Central memory CD8-positive, alpha-beta T cell (primary cell): ENCODE measurements at regions not wholly inside any gene's neighbourhood (a gene's known extent, or its start where the extent isn't known, plus 50 kb on each side); places are given as distances from the start of the nearest gene placed in this dataset.
"Not testable (repeated sequence)": the region's sequence is repeated elsewhere in the genome, so short reads cannot be mapped to it uniquely, and the experiment has no call there.

Source experiments
- ATAC-seq: fragments of 150-1000 bp; cut with Tn5 transposase; replicated peaks from 2 replicates; pipeline ENCODE4 v1.10.0; 2022; ENCODE audit warnings: mild to moderate bottlenecking, moderate FRiP score, moderate number of reproducible peaks; ENCODE audit not compliant: poor library complexity, severe bottlenecking; ENCODE audit errors: extremely low read depth
- DNase-seq, 2 donors: peaks; one replicate each; pipeline ENCODE4 v3.0.0; 2021; ENCODE audit warnings: low spot score in 2 of 2
- H3K27ac Mint-ChIP-seq: one replicate; pipeline ENCODE4 v1.8.0; 2022; ENCODE audit warnings: low read depth, mild to moderate bottlenecking, moderate library complexity, mixed read lengths
- H3K27me3 Mint-ChIP-seq: one replicate; pipeline ENCODE4 v1.8.0; 2022; ENCODE audit warnings: mixed read lengths
- H3K36me3 Mint-ChIP-seq: one replicate; pipeline ENCODE4 v1.8.0; 2022; ENCODE audit warnings: mild to moderate bottlenecking, moderate library complexity, mixed read lengths; ENCODE audit not compliant: insufficient read depth
- H3K4me1 Mint-ChIP-seq: one replicate; pipeline ENCODE4 v1.8.0; 2022; ENCODE audit warnings: mixed read lengths
- H3K4me3 Mint-ChIP-seq: one replicate; pipeline ENCODE4 v1.8.0; 2022; ENCODE audit warnings: mild to moderate bottlenecking, moderate library complexity, mixed read lengths
- H3K9me3 Mint-ChIP-seq: one replicate; pipeline ENCODE4 v1.8.0; 2022; ENCODE audit warnings: mixed read lengths

DNA sequence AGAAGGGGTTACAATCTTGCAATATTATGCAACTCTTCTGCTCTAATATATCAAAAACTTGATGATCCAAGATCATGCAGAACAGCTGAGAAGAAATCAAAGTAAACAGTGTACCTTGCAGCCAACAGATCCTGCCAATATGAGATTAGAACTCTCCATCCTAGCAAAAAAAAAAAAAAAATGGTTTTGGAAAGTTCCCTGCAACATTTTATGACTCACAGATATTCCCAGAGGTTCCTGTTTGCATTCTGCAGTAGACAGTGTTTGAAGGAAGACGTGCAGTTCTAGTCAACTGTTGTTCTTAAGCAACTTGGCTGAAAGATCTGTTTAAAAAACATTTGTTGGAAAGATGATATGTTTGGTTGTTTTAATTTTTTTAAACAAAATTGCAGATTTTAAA lies 103.6 kb upstream of the WDR75 start:
- Mint-ChIP-seq H3K9me3 (no peaks in the 10 kb centered on the region), H3K27ac (no peak overlapping the region), H3K4me1 (no peaks in the 10 kb centered on the region), H3K4me3 (no peak overlapping the region), H3K36me3 (peaks cover 4% of the 10 kb centered on the region), H3K27me3 (no peaks in the 10 kb centered on the region)
- no peak for DNase-seq
- no peak for ATAC-seq

DNA sequence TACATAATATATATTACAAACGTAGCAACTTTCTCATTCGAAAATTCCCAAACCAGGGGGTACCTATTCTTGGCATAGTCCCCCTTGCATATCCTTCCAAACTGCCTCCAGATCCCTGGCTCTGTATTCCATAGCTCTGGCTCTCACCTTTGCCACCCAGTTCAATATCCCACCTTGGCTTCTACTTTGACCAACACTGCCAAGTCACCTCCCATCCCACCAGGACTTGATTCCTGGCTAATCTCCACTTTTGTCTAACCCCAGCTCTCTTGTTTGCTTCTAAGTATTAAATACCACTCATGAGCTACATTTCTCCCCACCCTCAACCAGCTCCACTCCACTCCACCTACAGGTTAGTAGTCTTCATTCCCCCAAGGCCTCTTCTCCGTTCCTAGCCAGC lies 103.2 kb upstream of the WDR75 start:
- no peak for DNase-seq
- no peak overlapping the region for H3K27ac Mint-ChIP-seq
- no peaks in the 10 kb centered on the region for H3K9me3 Mint-ChIP-seq
- no peaks in the 10 kb centered on the region for H3K27me3 Mint-ChIP-seq
- no peak for ATAC-seq
- no peaks in the 10 kb centered on the region for H3K4me1 Mint-ChIP-seq
- H3K36me3 Mint-ChIP-seq = peaks cover 4% of the 10 kb centered on the region
- H3K4me3 Mint-ChIP-seq = no peak overlapping the region

GRCh38 chr2:189341077-189341476 lies 100.2 kb upstream of the WDR75 start:
- Mint-ChIP-seq H3K9me3 (no peaks in the 10 kb centered on the region), H3K27me3 (no peaks in the 10 kb centered on the region), H3K4me3 (no peak overlapping the region), H3K27ac (no peak overlapping the region), H3K36me3 (peaks cover 4% of the 10 kb centered on the region), H3K4me1 (no peaks in the 10 kb centered on the region)
- DNase-seq (no peak), ATAC-seq (no peak)

- no peak overlapping the region for H3K4me3 Mint-ChIP-seq
- H3K27me3 Mint-ChIP-seq = no peaks in the 10 kb centered on the region
- ATAC-seq (no peak), DNase-seq (no peak)
- no peaks in the 10 kb centered on the region for H3K9me3 Mint-ChIP-seq
- H3K36me3 Mint-ChIP-seq = no peaks in the 10 kb centered on the region
- H3K27ac Mint-ChIP-seq = no peak overlapping the region
- H3K4me1 Mint-ChIP-seq = peaks cover 5% of the 10 kb centered on the region
These were observed 97.2 kb upstream of the WDR75 start for GRCh38 chr2:189344043-189344442.

- DNase-seq = no peak
- H3K27me3 Mint-ChIP-seq = no peaks in the 10 kb centered on the region
- H3K4me3 Mint-ChIP-seq = no peak overlapping the region
These were observed 93.7 kb upstream of the WDR75 start for GRCh38 chr2:189347540-189347939.

DNA sequence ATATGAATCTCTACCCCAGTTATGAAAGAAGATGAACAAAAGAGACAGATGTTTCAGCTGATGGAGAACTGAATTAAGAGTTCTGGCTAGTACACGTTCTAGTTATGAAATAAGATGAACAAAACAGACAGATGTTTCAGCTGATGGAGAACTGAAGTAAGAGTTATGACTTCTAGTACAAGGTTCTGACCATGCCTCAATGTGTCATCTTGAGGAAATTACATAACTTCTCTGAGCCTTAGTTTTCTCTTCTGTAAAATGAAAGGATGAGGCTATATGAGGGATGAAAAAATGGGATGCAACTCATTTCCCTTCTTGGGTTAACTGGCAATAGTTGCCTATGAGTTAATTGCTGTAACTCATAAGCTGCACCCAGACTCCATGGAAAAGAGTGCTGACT lies 92.9 kb upstream of the WDR75 start:
- ATAC-seq = no peak
- H3K9me3 Mint-ChIP-seq = no peaks in the 10 kb centered on the region
- no peaks in the 10 kb centered on the region for H3K36me3 Mint-ChIP-seq
- peaks cover 5% of the 10 kb centered on the region for H3K4me1 Mint-ChIP-seq
- DNase-seq = no peak
- no peak overlapping the region for H3K4me3 Mint-ChIP-seq
- H3K27me3 Mint-ChIP-seq = no peaks in the 10 kb centered on the region
- no peak overlapping the region for H3K27ac Mint-ChIP-seq

More at GRCh38 chr2:189347540-189347939, 93.7 kb upstream of the WDR75 start:
- H3K27ac Mint-ChIP-seq = no peak overlapping the region
- no peak for ATAC-seq
- no peaks in the 10 kb centered on the region for H3K9me3 Mint-ChIP-seq
- H3K36me3 Mint-ChIP-seq = no peaks in the 10 kb centered on the region
- H3K4me1 Mint-ChIP-seq = peaks cover 5% of the 10 kb centered on the region

DNA sequence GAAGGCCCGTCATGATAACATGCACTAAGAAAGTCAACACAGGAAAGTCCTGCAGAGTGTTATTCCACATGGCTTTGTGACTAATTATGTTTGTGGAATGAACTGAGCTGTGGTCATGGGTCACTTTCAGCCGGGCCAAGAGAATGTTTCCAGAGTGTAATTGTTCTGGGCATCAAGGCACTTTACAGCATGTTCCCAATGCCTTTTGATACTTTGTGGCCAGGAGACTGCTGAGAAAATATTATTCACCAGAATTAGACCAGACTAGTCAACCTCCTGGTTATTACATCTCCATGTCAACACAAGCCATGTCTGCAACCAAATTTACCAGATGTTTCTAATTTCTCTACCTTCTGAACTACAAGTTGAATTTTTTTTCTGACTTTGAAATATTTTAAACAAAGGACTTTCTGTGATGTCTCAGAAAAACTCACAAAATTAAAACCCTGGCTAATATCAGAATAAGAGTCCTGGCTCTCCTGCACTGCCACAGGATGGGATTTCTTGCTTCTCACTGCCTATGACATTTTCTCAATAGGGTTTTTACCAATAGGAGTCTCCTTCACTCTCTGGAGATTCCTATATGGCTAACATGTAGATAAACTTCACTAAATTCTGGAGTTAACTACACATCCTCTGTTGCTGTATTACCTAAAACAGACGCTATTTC lies 90.6 kb upstream of the WDR75 start:
- Mint-ChIP-seq H3K4me1 (peaks cover 5% of the 10 kb centered on the region), H3K4me3 (no peak overlapping the region), H3K27ac (no peak overlapping the region), H3K36me3 (no peaks in the 10 kb centered on the region), H3K27me3 (no peaks in the 10 kb centered on the region), H3K9me3 (no peaks in the 10 kb centered on the region)
- ATAC-seq = no peak
- no peak for DNase-seq

DNA sequence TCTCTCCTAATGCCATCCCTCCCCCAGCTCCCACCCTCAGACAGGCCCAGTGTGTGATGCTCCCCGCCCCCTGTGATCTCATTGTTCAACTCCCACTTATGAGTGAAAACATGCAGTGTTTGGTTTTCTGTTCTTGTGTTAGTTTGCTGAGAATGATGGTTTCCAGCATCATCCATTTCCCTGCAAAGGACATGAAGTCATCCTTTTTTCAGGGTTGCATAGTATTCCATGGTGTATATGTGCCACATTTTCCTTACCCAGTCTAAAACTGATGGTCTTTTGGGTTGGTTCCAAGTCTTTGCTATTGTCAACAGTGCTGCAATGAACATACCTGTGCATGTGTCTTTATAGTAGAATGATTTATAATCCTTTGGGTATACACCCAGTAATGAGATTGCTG lies 89.3 kb upstream of the WDR75 start:
- H3K4me1 Mint-ChIP-seq, ATAC-seq, H3K27ac Mint-ChIP-seq, H3K36me3 Mint-ChIP-seq, H3K4me3 Mint-ChIP-seq, H3K9me3 Mint-ChIP-seq, DNase-seq, H3K27me3 Mint-ChIP-seq: not testable (repeated sequence)

DNA sequence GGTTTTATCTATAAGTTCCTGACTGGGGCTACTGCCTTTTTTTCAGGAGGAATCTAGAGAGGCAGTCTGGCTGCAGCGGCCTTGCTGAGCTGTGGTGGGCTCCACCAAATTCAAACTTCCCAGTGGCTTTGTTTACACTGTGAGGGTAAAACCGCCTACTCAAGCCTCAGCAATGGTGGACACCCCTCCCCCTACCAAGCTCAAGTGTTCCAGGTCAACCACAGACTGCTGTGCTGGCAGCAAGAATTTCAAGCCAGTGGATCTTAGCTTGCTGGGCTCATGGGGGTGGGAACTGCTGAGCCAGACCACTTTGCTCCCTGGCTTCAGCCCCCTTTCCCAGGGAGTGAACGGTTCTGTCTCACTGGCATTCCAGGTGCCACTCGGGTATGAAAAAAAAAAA lies 83.9 kb upstream of the WDR75 start:
- H3K4me3 Mint-ChIP-seq, H3K27ac Mint-ChIP-seq, H3K4me1 Mint-ChIP-seq, H3K9me3 Mint-ChIP-seq, H3K36me3 Mint-ChIP-seq, ATAC-seq, H3K27me3 Mint-ChIP-seq, DNase-seq: not testable (repeated sequence)

DNA sequence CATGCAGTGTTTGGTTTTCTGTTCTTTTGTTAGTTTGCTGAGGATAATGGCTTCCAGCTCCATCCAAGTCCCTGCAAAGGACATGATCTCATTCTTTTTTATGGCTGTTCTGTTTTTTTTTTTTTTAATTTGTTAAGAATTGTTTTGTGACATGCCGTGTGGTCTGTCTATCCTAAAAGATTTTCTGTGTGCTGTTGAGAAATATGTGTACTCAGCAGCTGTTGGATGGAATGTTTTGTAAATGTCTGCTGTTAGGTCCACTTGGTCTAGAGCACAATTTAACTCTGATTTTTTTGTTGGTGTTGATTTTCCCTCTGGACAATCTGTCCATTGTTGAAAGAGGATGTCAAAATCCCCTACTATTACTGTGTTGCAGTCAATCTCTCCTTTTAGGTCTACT lies 80.4 kb upstream of the WDR75 start:
- no peak overlapping the region for H3K27ac Mint-ChIP-seq

DNA sequence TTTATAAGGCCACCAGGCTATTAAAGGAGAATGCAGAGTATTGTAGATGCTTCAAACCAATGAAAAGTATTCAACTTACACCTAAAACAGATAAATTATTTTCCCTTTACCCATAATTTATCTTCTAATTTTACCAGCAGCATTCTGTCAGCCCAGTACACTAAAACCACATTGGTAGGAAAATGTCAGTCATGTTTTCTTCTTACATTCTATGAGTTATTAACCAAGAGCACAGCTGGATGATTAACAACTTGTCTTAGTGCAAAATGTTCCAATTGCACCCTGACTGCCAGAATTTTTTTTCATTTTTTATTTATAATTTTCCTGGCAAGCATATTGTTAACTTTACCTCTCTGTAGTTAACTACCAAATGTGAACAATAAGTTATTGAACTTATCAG lies 79.0 kb upstream of the WDR75 start:
- Mint-ChIP-seq H3K36me3 (no peaks in the 10 kb centered on the region), H3K9me3 (no peaks in the 10 kb centered on the region), H3K4me3 (no peak overlapping the region), H3K27me3 (no peaks in the 10 kb centered on the region), H3K4me1 (no peaks in the 10 kb centered on the region), H3K27ac (no peak overlapping the region)
- ATAC-seq (no peak), DNase-seq (no peak)

More for the DNA sequence above, 80.4 kb upstream of the WDR75 start:
- H3K4me3 Mint-ChIP-seq = no peak overlapping the region
- H3K9me3 Mint-ChIP-seq = no peaks in the 10 kb centered on the region
- DNase-seq (no peak), ATAC-seq (no peak)
- H3K36me3 Mint-ChIP-seq = no peaks in the 10 kb centered on the region
- H3K27me3 Mint-ChIP-seq = no peaks in the 10 kb centered on the region
- H3K4me1 Mint-ChIP-seq = no peaks in the 10 kb centered on the region

DNA sequence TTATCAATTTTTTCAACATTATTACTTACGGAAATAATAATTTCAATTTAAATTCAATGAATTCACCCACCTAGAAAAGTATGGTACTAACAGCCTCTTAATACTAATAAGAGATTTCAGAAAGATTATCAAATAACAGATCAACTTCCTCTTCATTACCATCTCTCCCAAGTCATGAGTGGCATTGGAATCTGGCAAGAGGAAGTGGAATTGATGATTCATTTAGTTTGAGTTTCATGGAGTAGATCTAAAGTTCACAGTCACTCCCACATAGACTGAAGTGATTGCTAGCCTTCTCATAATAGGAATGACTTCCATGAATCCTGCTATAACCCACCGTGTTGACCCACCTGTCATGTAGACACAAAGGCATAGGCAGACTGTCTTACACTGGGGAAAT lies 77.7 kb upstream of the WDR75 start:
- Mint-ChIP-seq H3K27ac (no peak overlapping the region), H3K9me3 (no peaks in the 10 kb centered on the region), H3K4me3 (no peak overlapping the region), H3K36me3 (no peaks in the 10 kb centered on the region), H3K27me3 (no peaks in the 10 kb centered on the region), H3K4me1 (no peaks in the 10 kb centered on the region)
- ATAC-seq = no peak
- DNase-seq = no peak

DNA sequence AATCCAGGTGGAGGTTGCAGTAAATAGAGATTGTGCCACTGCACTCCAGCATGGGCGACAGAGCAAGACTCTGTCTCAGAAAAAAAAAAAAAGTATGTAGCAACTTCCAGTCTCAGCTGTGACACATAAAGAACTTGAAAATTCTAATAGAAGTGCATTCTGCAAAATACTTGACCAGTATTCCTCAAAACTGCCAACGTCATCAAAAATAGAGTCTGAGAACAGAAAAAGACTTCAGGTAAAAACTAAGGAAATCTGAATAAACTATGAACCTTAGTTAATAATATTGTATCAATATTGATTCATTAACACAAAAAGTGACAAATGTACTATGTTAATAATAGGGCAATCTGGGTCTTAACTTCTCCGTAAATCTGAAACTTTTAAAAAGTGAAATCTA lies 76.7 kb upstream of the WDR75 start:
- Mint-ChIP-seq H3K4me3 (no peak overlapping the region), H3K36me3 (no peaks in the 10 kb centered on the region), H3K9me3 (no peaks in the 10 kb centered on the region), H3K27me3 (no peaks in the 10 kb centered on the region), H3K27ac (no peak overlapping the region), H3K4me1 (no peaks in the 10 kb centered on the region)
- no peak for DNase-seq
- ATAC-seq = no peak

DNA sequence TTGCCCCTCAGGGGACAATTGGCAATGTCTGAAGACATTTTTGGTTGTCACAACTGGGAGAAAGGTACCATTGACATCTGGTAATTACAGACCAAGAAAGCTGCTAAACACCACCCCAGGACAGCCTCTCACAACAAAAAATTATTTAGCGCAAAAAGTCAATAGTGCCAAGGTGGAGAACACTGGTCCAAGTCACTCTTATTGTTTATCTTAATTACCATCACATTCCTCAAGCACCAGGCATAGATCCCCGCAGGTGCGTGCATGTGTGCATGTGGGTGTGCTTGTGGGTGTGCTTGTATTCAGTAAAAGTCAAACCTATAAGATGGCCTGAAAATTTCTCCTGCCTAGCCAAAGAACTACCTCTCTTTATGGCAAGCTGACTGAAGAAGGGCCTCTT lies 74.9 kb upstream of the WDR75 start:
- DNase-seq = no peak
- H3K27me3 Mint-ChIP-seq = no peaks in the 10 kb centered on the region
- H3K9me3 Mint-ChIP-seq = no peaks in the 10 kb centered on the region
- H3K4me1 Mint-ChIP-seq = no peaks in the 10 kb centered on the region
- no peaks in the 10 kb centered on the region for H3K36me3 Mint-ChIP-seq
- H3K27ac Mint-ChIP-seq = no peak overlapping the region
- no peak overlapping the region for H3K4me3 Mint-ChIP-seq
- ATAC-seq = no peak
